GM23338 (cell line): ENCODE measurements at regions not wholly inside any gene's neighbourhood (a gene's known extent, or its start where the extent isn't known, plus 50 kb on each side); places are given as distances from the start of the nearest gene placed in this dataset.

Experiments used
- ATAC-seq: fragments of 200-7000 bp; cut with Tn5 transposase; 3 replicates; pipeline ENCODE4 v1.9.1; 2020
- DNase-seq: peaks from one replicate; pipeline ENCODE4 v3.0.0-alpha.2; 2015; ENCODE audit warnings: low spot score
- H2AFZ ChIP-seq: fragments of 200-600 bp; sonication (generic); 2 replicates; pipeline ENCODE4 v1.8.0; 2016; ENCODE audit warnings: antibody characterized with exemption, mild to moderate bottlenecking, moderate library complexity
- H3F3A ChIP-seq: fragments of 200-600 bp; sonication (generic); replicated peaks from 2 replicates; pipeline ENCODE4 v1.8.0; 2017; ENCODE audit warnings: antibody characterized with exemption, mixed run types, low read depth
- H3K27ac ChIP-seq: fragments of 200-600 bp; sonication (generic); 2 replicates; pipeline ENCODE4 v1.6.1; 2016; ENCODE audit warnings: low read depth
- H3K27me3 ChIP-seq: fragments of 200-600 bp; sonication (generic); 2 replicates; pipeline ENCODE4 v1.8.0; 2016; ENCODE audit warnings: mild to moderate bottlenecking, mixed run types, moderate library complexity; ENCODE audit not compliant: insufficient read depth
- H3K36me3 ChIP-seq: fragments of 200-600 bp; sonication (generic); 2 replicates; pipeline ENCODE4 v1.8.0; 2016; ENCODE audit warnings: mild to moderate bottlenecking; ENCODE audit not compliant: insufficient read depth
- H3K4me1 ChIP-seq: fragments of 200-600 bp; sonication (generic); 2 replicates; pipeline ENCODE4 v1.8.0; 2016; ENCODE audit warnings: mild to moderate bottlenecking, moderate library complexity; ENCODE audit not compliant: insufficient read depth
- H3K4me2 ChIP-seq: fragments of 200-600 bp; sonication (generic); 2 replicates; pipeline ENCODE4 v1.7.1; 2017; ENCODE audit warnings: mixed run types
- H3K4me3 ChIP-seq: fragments of 200-600 bp; sonication (generic); 2 replicates; pipeline ENCODE4 v1.6.1; 2016; ENCODE audit warnings: mixed run types
- H3K79me2 ChIP-seq: fragments of 200-600 bp; sonication (generic); replicated peaks from 2 replicates; pipeline ENCODE4 v1.8.0; 2017; ENCODE audit warnings: mild to moderate bottlenecking; ENCODE audit not compliant: insufficient read depth
- H3K9me2 ChIP-seq: fragments of 200-600 bp; sonication (generic); 2 replicates; pipeline ENCODE4 v1.8.0; 2017; ENCODE audit not compliant: insufficient read depth
- H4K20me1 ChIP-seq: fragments of 200-600 bp; sonication (generic); replicated peaks from 2 replicates; pipeline ENCODE4 v1.8.0; 2017; ENCODE audit warnings: mild to moderate bottlenecking; ENCODE audit not compliant: insufficient read depth
- H3K27ac Mint-ChIP-seq: 2 replicates; pipeline ENCODE4 v1.8.0; 2020; ENCODE audit warnings: inconsistent platforms, mild to moderate bottlenecking, moderate library complexity, mixed read lengths
- H3K27me3 Mint-ChIP-seq: 3 replicates; pipeline ENCODE4 v1.8.0; 2022; ENCODE audit warnings: low read depth, mild to moderate bottlenecking, moderate library complexity, mixed read lengths, inconsistent platforms; ENCODE audit not compliant: insufficient read depth, poor library complexity
- H3K36me3 Mint-ChIP-seq: 3 replicates; pipeline ENCODE4 v1.8.0; 2021; ENCODE audit warnings: low read depth, mild to moderate bottlenecking, inconsistent platforms, moderate library complexity, mixed read lengths
- H3K4me1 Mint-ChIP-seq: 3 replicates; pipeline ENCODE4 v1.8.0; 2020; ENCODE audit warnings: mild to moderate bottlenecking, inconsistent platforms, mixed read lengths
- H3K4me3 Mint-ChIP-seq: 3 replicates; pipeline ENCODE4 v1.8.0; 2021; ENCODE audit warnings: moderate library complexity, mild to moderate bottlenecking, inconsistent platforms, mixed read lengths
- H3K9me3 Mint-ChIP-seq: 3 replicates; pipeline ENCODE4 v1.8.0; 2020; ENCODE audit warnings: moderate library complexity, mild to moderate bottlenecking, inconsistent platforms, mixed read lengths
- CREB1 ChIP-seq: fragments of 250-450 bp; sonication (Bioruptor Pico); IDR thresholded peaks from 2 replicates; pipeline ENCODE4 v1.5.0; 2020; ENCODE audit warnings: low read depth, mild to moderate bottlenecking, moderate library complexity
- ETS1 ChIP-seq: IDR thresholded peaks from 2 replicates; pipeline ENCODE4 v1.6.1; 2016; ENCODE audit warnings: antibody characterized with exemption
- EZH2 ChIP-seq: fragments of 200-600 bp; sonication (generic); IDR thresholded peaks from one replicate; pipeline ENCODE4 v1.8.0; 2017; ENCODE audit warnings: antibody characterized with exemption, mild to moderate bottlenecking, low read depth; ENCODE audit not compliant: unreplicated experiment
- EZH2phosphoT487 ChIP-seq: fragments of 200-600 bp; sonication (generic); IDR thresholded peaks from one replicate; pipeline ENCODE4 v1.8.1; 2018; ENCODE audit warnings: antibody characterized with exemption; ENCODE audit not compliant: unreplicated experiment
- JUNB ChIP-seq: IDR thresholded peaks from one replicate; pipeline ENCODE4 v1.6.1; 2016; ENCODE audit warnings: antibody characterized with exemption; ENCODE audit not compliant: unreplicated experiment
- NANOG ChIP-seq: IDR thresholded peaks from 2 replicates; pipeline ENCODE4 v1.6.1; 2016; ENCODE audit warnings: antibody characterized with exemption, borderline replicate concordance
- POLR2AphosphoS5 ChIP-seq: IDR thresholded peaks from 2 replicates; pipeline ENCODE4 v1.6.1; 2016; ENCODE audit warnings: antibody characterized with exemption, low read depth
- STAT1 ChIP-seq: IDR thresholded peaks from one replicate; pipeline ENCODE4 v1.6.1; 2016; ENCODE audit warnings: antibody characterized with exemption; ENCODE audit not compliant: unreplicated experiment
- ZNF114 ChIP-seq: fragments of 250-450 bp; sonication (Bioruptor Pico); IDR thresholded peaks from 2 replicates; pipeline ENCODE4 v1.5.0; 2020; ENCODE audit warnings: mild to moderate bottlenecking, moderate library complexity
- ZNF331 ChIP-seq: fragments of 250-450 bp; sonication (Bioruptor Pico); IDR thresholded peaks from 2 replicates; pipeline ENCODE4 v1.5.0; 2020; ENCODE audit warnings: low read depth, mild to moderate bottlenecking, moderate library complexity
- TF ChIP-seq, protein P1 (sequence below), 2 experiments: fragments of 200-600 bp in 1 of 2; sonication (generic) in 1 of 2; conservative IDR thresholded peaks; 2 replicates each; pipeline versions ENCODE4 v1.5.1 to v1.6.1; 2016 to 2017; ENCODE audit warnings: antibody characterized with exemption in 2 of 2, low read depth in 2 of 2, mild to moderate bottlenecking in 2 of 2, moderate library complexity in 1 of 2
- TF ChIP-seq, protein P2 (sequence below): IDR thresholded peaks from one replicate; pipeline ENCODE4 v1.6.1; 2018; ENCODE audit warnings: antibody characterized with exemption; ENCODE audit not compliant: unreplicated experiment
- TF ChIP-seq, protein P3 (sequence below): fragments of 250-450 bp; sonication (Bioruptor Pico); IDR thresholded peaks from 2 replicates; pipeline ENCODE4 v1.5.0; 2020; ENCODE audit warnings: mild to moderate bottlenecking, moderate library complexity

- H3K36me3 Mint-ChIP-seq = no peaks in the 10 kb centered on the region
- H3K9me3 Mint-ChIP-seq = no peaks in the 10 kb centered on the region
- DNase-seq (peak; percentile 53), ATAC-seq (peak; percentile 77)
- H3K79me2 ChIP-seq = no peaks in the 10 kb centered on the region
- no peaks in the 10 kb centered on the region for H3K27me3 Mint-ChIP-seq
- peaks cover 6% of the 10 kb centered on the region; the same call in 2 of the 3 replicates for H3K4me1 Mint-ChIP-seq
- no peak overlapping the region for H3K27ac ChIP-seq
- no peak overlapping the region for H3K27ac Mint-ChIP-seq
- H3K4me1 ChIP-seq = no peaks in the 10 kb centered on the region
- H3F3A ChIP-seq = no peaks in the 10 kb centered on the region
- H3K4me3 ChIP-seq = no peak overlapping the region
- TF ChIP-seq STAT1 (no peak), ZNF114 (CRISPR knock-in tag) (no peak), EZH2 (no peak), NANOG (no peak), POLR2AphosphoS5 (no peak), ETS1 (no peak), CREB1 (CRISPR knock-in tag) (no peak), JUNB (no peak), EZH2phosphoT487 (no peak), ZNF331 (CRISPR knock-in tag) (no peak)
- TF ChIP-seq, protein P1, sequence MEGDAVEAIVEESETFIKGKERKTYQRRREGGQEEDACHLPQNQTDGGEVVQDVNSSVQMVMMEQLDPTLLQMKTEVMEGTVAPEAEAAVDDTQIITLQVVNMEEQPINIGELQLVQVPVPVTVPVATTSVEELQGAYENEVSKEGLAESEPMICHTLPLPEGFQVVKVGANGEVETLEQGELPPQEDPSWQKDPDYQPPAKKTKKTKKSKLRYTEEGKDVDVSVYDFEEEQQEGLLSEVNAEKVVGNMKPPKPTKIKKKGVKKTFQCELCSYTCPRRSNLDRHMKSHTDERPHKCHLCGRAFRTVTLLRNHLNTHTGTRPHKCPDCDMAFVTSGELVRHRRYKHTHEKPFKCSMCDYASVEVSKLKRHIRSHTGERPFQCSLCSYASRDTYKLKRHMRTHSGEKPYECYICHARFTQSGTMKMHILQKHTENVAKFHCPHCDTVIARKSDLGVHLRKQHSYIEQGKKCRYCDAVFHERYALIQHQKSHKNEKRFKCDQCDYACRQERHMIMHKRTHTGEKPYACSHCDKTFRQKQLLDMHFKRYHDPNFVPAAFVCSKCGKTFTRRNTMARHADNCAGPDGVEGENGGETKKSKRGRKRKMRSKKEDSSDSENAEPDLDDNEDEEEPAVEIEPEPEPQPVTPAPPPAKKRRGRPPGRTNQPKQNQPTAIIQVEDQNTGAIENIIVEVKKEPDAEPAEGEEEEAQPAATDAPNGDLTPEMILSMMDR (conservative IDR thresholded peaks at IDR 0.05; ENCODE audit: low read depth in 2 of 2) = no peak
- TF ChIP-seq, protein P2, sequence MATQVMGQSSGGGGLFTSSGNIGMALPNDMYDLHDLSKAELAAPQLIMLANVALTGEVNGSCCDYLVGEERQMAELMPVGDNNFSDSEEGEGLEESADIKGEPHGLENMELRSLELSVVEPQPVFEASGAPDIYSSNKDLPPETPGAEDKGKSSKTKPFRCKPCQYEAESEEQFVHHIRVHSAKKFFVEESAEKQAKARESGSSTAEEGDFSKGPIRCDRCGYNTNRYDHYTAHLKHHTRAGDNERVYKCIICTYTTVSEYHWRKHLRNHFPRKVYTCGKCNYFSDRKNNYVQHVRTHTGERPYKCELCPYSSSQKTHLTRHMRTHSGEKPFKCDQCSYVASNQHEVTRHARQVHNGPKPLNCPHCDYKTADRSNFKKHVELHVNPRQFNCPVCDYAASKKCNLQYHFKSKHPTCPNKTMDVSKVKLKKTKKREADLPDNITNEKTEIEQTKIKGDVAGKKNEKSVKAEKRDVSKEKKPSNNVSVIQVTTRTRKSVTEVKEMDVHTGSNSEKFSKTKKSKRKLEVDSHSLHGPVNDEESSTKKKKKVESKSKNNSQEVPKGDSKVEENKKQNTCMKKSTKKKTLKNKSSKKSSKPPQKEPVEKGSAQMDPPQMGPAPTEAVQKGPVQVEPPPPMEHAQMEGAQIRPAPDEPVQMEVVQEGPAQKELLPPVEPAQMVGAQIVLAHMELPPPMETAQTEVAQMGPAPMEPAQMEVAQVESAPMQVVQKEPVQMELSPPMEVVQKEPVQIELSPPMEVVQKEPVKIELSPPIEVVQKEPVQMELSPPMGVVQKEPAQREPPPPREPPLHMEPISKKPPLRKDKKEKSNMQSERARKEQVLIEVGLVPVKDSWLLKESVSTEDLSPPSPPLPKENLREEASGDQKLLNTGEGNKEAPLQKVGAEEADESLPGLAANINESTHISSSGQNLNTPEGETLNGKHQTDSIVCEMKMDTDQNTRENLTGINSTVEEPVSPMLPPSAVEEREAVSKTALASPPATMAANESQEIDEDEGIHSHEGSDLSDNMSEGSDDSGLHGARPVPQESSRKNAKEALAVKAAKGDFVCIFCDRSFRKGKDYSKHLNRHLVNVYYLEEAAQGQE = no peak
- TF ChIP-seq, protein P3, sequence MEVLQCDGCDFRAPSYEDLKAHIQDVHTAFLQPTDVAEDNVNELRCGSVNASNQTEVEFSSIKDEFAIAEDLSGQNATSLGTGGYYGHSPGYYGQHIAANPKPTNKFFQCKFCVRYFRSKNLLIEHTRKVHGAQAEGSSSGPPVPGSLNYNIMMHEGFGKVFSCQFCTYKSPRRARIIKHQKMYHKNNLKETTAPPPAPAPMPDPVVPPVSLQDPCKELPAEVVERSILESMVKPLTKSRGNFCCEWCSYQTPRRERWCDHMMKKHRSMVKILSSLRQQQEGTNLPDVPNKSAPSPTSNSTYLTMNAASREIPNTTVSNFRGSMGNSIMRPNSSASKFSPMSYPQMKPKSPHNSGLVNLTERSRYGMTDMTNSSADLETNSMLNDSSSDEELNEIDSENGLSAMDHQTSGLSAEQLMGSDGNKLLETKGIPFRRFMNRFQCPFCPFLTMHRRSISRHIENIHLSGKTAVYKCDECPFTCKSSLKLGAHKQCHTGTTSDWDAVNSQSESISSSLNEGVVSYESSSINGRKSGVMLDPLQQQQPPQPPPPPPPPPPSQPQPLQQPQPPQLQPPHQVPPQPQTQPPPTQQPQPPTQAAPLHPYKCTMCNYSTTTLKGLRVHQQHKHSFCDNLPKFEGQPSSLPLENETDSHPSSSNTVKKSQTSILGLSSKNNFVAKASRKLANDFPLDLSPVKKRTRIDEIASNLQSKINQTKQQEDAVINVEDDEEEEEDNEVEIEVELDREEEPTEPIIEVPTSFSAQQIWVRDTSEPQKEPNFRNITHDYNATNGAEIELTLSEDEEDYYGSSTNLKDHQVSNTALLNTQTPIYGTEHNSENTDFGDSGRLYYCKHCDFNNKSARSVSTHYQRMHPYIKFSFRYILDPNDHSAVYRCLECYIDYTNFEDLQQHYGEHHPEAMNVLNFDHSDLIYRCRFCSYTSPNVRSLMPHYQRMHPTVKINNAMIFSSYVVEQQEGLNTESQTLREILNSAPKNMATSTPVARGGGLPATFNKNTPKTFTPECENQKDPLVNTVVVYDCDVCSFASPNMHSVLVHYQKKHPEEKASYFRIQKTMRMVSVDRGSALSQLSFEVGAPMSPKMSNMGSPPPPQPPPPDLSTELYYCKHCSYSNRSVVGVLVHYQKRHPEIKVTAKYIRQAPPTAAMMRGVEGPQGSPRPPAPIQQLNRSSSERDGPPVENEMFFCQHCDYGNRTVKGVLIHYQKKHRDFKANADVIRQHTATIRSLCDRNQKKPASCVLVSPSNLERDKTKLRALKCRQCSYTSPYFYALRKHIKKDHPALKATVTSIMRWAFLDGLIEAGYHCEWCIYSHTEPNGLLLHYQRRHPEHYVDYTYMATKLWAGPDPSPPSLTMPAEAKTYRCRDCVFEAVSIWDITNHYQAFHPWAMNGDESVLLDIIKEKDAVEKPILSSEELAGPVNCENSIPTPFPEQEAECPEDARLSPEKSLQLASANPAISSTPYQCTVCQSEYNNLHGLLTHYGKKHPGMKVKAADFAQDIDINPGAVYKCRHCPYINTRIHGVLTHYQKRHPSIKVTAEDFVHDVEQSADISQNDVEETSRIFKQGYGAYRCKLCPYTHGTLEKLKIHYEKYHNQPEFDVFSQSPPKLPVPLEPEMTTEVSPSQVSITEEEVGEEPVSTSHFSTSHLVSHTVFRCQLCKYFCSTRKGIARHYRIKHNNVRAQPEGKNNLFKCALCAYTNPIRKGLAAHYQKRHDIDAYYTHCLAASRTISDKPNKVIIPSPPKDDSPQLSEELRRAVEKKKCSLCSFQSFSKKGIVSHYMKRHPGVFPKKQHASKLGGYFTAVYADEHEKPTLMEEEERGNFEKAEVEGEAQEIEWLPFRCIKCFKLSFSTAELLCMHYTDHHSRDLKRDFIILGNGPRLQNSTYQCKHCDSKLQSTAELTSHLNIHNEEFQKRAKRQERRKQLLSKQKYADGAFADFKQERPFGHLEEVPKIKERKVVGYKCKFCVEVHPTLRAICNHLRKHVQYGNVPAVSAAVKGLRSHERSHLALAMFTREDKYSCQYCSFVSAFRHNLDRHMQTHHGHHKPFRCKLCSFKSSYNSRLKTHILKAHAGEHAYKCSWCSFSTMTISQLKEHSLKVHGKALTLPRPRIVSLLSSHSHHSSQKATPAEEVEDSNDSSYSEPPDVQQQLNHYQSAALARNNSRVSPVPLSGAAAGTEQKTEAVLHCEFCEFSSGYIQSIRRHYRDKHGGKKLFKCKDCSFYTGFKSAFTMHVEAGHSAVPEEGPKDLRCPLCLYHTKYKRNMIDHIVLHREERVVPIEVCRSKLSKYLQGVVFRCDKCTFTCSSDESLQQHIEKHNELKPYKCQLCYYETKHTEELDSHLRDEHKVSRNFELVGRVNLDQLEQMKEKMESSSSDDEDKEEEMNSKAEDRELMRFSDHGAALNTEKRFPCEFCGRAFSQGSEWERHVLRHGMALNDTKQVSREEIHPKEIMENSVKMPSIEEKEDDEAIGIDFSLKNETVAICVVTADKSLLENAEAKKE (CRISPR knock-in tag) = no peak; the same call in 1 of the 2 replicates
- H3K4me3 Mint-ChIP-seq = no peak overlapping the region
- no peaks in the 10 kb centered on the region for H3K27me3 ChIP-seq
- H4K20me1 ChIP-seq = no peaks in the 10 kb centered on the region
- no peaks in the 10 kb centered on the region for H3K9me2 ChIP-seq
- no peaks in the 10 kb centered on the region for H3K36me3 ChIP-seq
- no peak overlapping the region; the same call in 1 of the 2 replicates for H3K4me2 ChIP-seq
- no peak overlapping the region for H2AFZ ChIP-seq
Measured at GRCh38 chr14:46306267-46306666, 345.3 kb downstream of the RPL10L start.
